ENCODE measurements at regions not wholly inside any gene's neighbourhood (a gene's known extent, or its start where the extent isn't known, plus 50 kb on each side); places are given as distances from the start of the nearest gene placed in this dataset.

- H3K27me3 ChIP-seq = no peaks in the 10 kb centered on the region
- TF ChIP-seq, protein P1, sequence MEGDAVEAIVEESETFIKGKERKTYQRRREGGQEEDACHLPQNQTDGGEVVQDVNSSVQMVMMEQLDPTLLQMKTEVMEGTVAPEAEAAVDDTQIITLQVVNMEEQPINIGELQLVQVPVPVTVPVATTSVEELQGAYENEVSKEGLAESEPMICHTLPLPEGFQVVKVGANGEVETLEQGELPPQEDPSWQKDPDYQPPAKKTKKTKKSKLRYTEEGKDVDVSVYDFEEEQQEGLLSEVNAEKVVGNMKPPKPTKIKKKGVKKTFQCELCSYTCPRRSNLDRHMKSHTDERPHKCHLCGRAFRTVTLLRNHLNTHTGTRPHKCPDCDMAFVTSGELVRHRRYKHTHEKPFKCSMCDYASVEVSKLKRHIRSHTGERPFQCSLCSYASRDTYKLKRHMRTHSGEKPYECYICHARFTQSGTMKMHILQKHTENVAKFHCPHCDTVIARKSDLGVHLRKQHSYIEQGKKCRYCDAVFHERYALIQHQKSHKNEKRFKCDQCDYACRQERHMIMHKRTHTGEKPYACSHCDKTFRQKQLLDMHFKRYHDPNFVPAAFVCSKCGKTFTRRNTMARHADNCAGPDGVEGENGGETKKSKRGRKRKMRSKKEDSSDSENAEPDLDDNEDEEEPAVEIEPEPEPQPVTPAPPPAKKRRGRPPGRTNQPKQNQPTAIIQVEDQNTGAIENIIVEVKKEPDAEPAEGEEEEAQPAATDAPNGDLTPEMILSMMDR (IDR thresholded peaks at IDR 0.05) = no peak
Measured at GRCh38 chr10:62890395-62890794, 74.2 kb upstream of the EGR2 start.

GRCh38 chr10:62887642-62888041, 71.5 kb upstream of the EGR2 start:
- H3K27ac ChIP-seq = no peak overlapping the region
- H3K4me1 ChIP-seq = no peaks in the 10 kb centered on the region
- intact Hi-C loops (cut with DNase I; ENCODE audit: low total_unique reads) = no loop called here
- no peak overlapping the region for H3K4me3 ChIP-seq
- no peaks in the 10 kb centered on the region for H3K36me3 ChIP-seq
- H3K9me3 ChIP-seq = no peaks in the 10 kb centered on the region
- TF ChIP-seq, protein P1 (IDR thresholded peaks at IDR 0.05) = no peak
- DNase-seq = no peak
- H3K27me3 ChIP-seq = no peaks in the 10 kb centered on the region

More at GRCh38 chr10:62890395-62890794, 74.2 kb upstream of the EGR2 start:
- H3K4me3 ChIP-seq = no peak overlapping the region
- H3K27ac ChIP-seq = no peak overlapping the region
- H3K9me3 ChIP-seq = no peaks in the 10 kb centered on the region
- no peaks in the 10 kb centered on the region for H3K36me3 ChIP-seq
- no peak for DNase-seq
- H3K4me1 ChIP-seq = no peaks in the 10 kb centered on the region
- intact Hi-C loops (cut with DNase I; ENCODE audit: low total_unique reads) = no loop called here

GRCh38 chr10:62885684-62886461, 69.7 kb upstream of the EGR2 start:
- TF ChIP-seq, protein P1 (IDR thresholded peaks at IDR 0.05) = no peak
- H3K27me3 ChIP-seq = no peaks in the 10 kb centered on the region
- intact Hi-C loops (cut with DNase I; ENCODE audit: low total_unique reads) = no loop called here

GRCh38 chr10:62880162-62880561, 64.0 kb upstream of the EGR2 start:
- H3K9me3 ChIP-seq = no peaks in the 10 kb centered on the region
- H3K27ac ChIP-seq = no peak overlapping the region
- intact Hi-C loops (cut with DNase I; ENCODE audit: low total_unique reads) = no loop called here
- H3K27me3 ChIP-seq = peaks cover 0 to 3% of the 10 kb centered on the region in 2 donors
- H3K4me3 ChIP-seq = no peak overlapping the region
- no peaks in the 10 kb centered on the region for H3K4me1 ChIP-seq
- DNase-seq = no peak
- TF ChIP-seq, protein P1 (IDR thresholded peaks at IDR 0.05) = no peak
- no peaks in the 10 kb centered on the region for H3K36me3 ChIP-seq

More at GRCh38 chr10:62885684-62886461, 69.7 kb upstream of the EGR2 start:
- Histone ChIP-seq H3K9me3 (no peaks in the 10 kb centered on the region), H3K4me1 (no peaks in the 10 kb centered on the region), H3K36me3 (no peaks in the 10 kb centered on the region), H3K27ac (no peak overlapping the region), H3K4me3 (no peak overlapping the region)
- no peak for DNase-seq

- no peak for DNase-seq
- Histone ChIP-seq H3K4me3 (no peak overlapping the region), H3K27me3 (peaks cover 0 to 2% of the 10 kb centered on the region in 2 donors), H3K36me3 (no peaks in the 10 kb centered on the region), H3K9me3 (no peaks in the 10 kb centered on the region), H3K4me1 (no peaks in the 10 kb centered on the region), H3K27ac (no peak overlapping the region)
- TF ChIP-seq, protein P1 (IDR thresholded peaks at IDR 0.05) = no peak
- intact Hi-C loops (cut with DNase I; ENCODE audit: low total_unique reads) = no loop called here
Measured at GRCh38 chr10:62873866-62874265, 57.7 kb upstream of the EGR2 start.

All from tibial artery (tissue), 4 donors.